ENCODE measurements at regions not wholly inside any gene's neighbourhood (a gene's known extent, or its start where the extent isn't known, plus 50 kb on each side); places are given as distances from the start of the nearest gene placed in this dataset.
"Not testable (repeated sequence)": the region's sequence is repeated elsewhere in the genome, so short reads cannot be mapped to it uniquely, and the experiment has no call there.

GRCh38 chr17:70446446-70446845 is 277.1 kb downstream of the KCNJ2 start:
- ATAC-seq (no peak), FAIRE-seq (peak; percentile 63), DNase-seq (ENCODE audit: low read depth in 1 of 2, low spot score in 1 of 2) (no peak)
- POLR2A ChIA-PET, result no interaction called here
- H3K27ac ChIP-seq, result no peak overlapping the region
- TF ChIP-seq NPAS2 (CRISPR knock-in tag; IDR thresholded peaks at IDR 0.05; ENCODE audit: borderline replicate concordance) (no peak), EHMT2 (IDR thresholded peaks at IDR 0.05; ENCODE audit: low read depth) (no peak), MYC (IDR thresholded peaks at IDR 0.05; ENCODE audit: borderline replicate concordance, low read length) (no peak), MAFK (IDR thresholded peaks at IDR 0.05; ENCODE audit: partially characterized antibody) (no peak), EP300 (IDR thresholded peaks at IDR 0.05) (no peak), GATA3 (IDR thresholded peaks at IDR 0.05; ENCODE audit: borderline replicate concordance) (no peak), RNF2 (IDR thresholded peaks at IDR 0.05; ENCODE audit: borderline replicate concordance, low read depth) (no peak), HEYL (CRISPR knock-in tag; IDR thresholded peaks at IDR 0.05) (no peak), FOSL2 (IDR thresholded peaks at IDR 0.05) (no peak), FOSL2 (CRISPR knock-in tag; IDR thresholded peaks at IDR 0.05) (no peak), USF2 (IDR thresholded peaks at IDR 0.05) (no peak), ZC3H11A (IDR thresholded peaks at IDR 0.05) (no peak), PBX3 (IDR thresholded peaks at IDR 0.05) (no peak), JUNB (IDR thresholded peaks at IDR 0.05) (no peak), ZNF302 (CRISPR knock-in tag; IDR thresholded peaks at IDR 0.05) (no peak), RAD21 (conservative IDR thresholded peaks at IDR 0.05 in 1 of 2, IDR thresholded peaks at IDR 0.05 in 1 of 2) (no peak), HMGXB4 (CRISPR knock-in tag; IDR thresholded peaks at IDR 0.05; ENCODE audit: borderline replicate concordance) (no peak), FOXS1 (CRISPR knock-in tag; IDR thresholded peaks at IDR 0.05) (no peak), POLR2AphosphoS2 (conservative IDR thresholded peaks at IDR 0.05; ENCODE audit: low read length) (no peak), ELK1 (IDR thresholded peaks at IDR 0.05; ENCODE audit: low read depth, low read length) (no peak)
- CTCF ChIA-PET, result no interaction called here
- H3K4me3 ChIP-seq, result no peak overlapping the region
- no peaks in the 10 kb centered on the region for H3K9me3 ChIP-seq
- H3K4me2 ChIP-seq, result no peak overlapping the region
- no peaks in the 10 kb centered on the region for H3K4me1 ChIP-seq
- 26% methylated on average over 1 of the region's 1 CpG for WGBS (ENCODE audit: missing lambda C conversion rate)

- no peaks in the 10 kb centered on the region for H3K4me1 ChIP-seq
- POLR2A ChIA-PET, result no interaction called here
- CTCF ChIA-PET, result no interaction called here
- H3K27ac ChIP-seq, result no peak overlapping the region
- ATAC-seq, result no peak
- H3K9me3 ChIP-seq, result no peaks in the 10 kb centered on the region
- no peak for FAIRE-seq
- WGBS (ENCODE audit: missing lambda C conversion rate), result 4% methylated on average over 2 of the region's 2 CpGs
- no peak overlapping the region for H3K4me2 ChIP-seq
- TF ChIP-seq SREBF2 (IDR thresholded peaks at IDR 0.05), result no peak
- no peak for TF ChIP-seq CHD4 (IDR thresholded peaks at IDR 0.05; ENCODE audit: borderline replicate concordance)
- no peak for TF ChIP-seq ESRRA (IDR thresholded peaks at IDR 0.05; ENCODE audit: borderline replicate concordance, low read length)
- no peak for TF ChIP-seq ZNF302 (CRISPR knock-in tag; IDR thresholded peaks at IDR 0.05)
- TF ChIP-seq RNF2 (IDR thresholded peaks at IDR 0.05; ENCODE audit: borderline replicate concordance, low read depth), result no peak
- TF ChIP-seq MAFK (IDR thresholded peaks at IDR 0.05; ENCODE audit: partially characterized antibody), result no peak
- TF ChIP-seq PBX3 (IDR thresholded peaks at IDR 0.05), result no peak
- no peak for TF ChIP-seq ZFP36 (IDR thresholded peaks at IDR 0.05; ENCODE audit: borderline replicate concordance, partially characterized antibody)
- TF ChIP-seq EHMT2 (IDR thresholded peaks at IDR 0.05; ENCODE audit: low read depth), result no peak
- DNase-seq (ENCODE audit: low read depth in 1 of 2, low spot score in 1 of 2), result no peak
- no peak overlapping the region for H3K4me3 ChIP-seq
Observed at GRCh38 chr17:70447588-70447987, 278.3 kb downstream of the KCNJ2 start.

GRCh38 chr17:70453075-70453474 is 283.7 kb downstream of the KCNJ2 start:
- DNase-seq (ENCODE audit: low read depth in 1 of 2, low spot score in 1 of 2); H3K27ac ChIP-seq; H3K4me3 ChIP-seq; H3K4me1 ChIP-seq; POLR2A ChIA-PET; CTCF ChIA-PET; H3K4me2 ChIP-seq; ATAC-seq; FAIRE-seq; H3K9me3 ChIP-seq: not testable (repeated sequence)
- 69% methylated on average over 12 of the region's 12 CpGs for WGBS (ENCODE audit: missing lambda C conversion rate)
